A673 (cell line): ENCODE measurements at regions not wholly inside any gene's neighbourhood (a gene's known extent, or its start where the extent isn't known, plus 50 kb on each side); places are given as distances from the start of the nearest gene placed in this dataset.

Source experiments
- BruUV-seq: library from RNA; stranded (reverse); fragments of 400-500 nt; replicated peaks from 2 replicates; lab custom pipeline; 2021; lab: Mats Ljungman, UMichigan
- CTCF ChIA-PET: fragments of 300-600 bp; sonication (Branson Sonifier 250); formaldehyde crosslinking; loops from one replicate; lab custom pipeline; 2022; ENCODE audit warnings: antibody characterized with exemption; lab: Charles Lee
- POLR2A ChIA-PET: fragments of 300-600 bp; sonication (Branson Sonifier 250); formaldehyde crosslinking; loops from one replicate; lab custom pipeline; 2022; ENCODE audit warnings: antibody characterized with exemption; ENCODE audit not compliant: low non-redundant PET; lab: Charles Lee
- DNase-seq: peaks from one replicate; pipeline ENCODE4 v3.0.0-alpha.2; 2015; ENCODE audit warnings: low spot score
- H3K27ac ChIP-seq: fragments of 200-600 bp; sonication (generic); 2 replicates; pipeline ENCODE4 v1.5.1; 2016; ENCODE audit warnings: mixed run types, low read depth, mild to moderate bottlenecking, mixed read lengths, antibody characterized with exemption, low read length; ENCODE audit not compliant: poor library complexity, severe bottlenecking
- H3K27me3 ChIP-seq: fragments of 200-600 bp; sonication (generic); replicated peaks from 2 replicates; pipeline ENCODE4 v1.6.1; 2017; ENCODE audit warnings: mixed run types, low read depth, mild to moderate bottlenecking, mixed read lengths, antibody characterized with exemption, low read length; ENCODE audit not compliant: insufficient read depth, poor library complexity
- H3K36me3 ChIP-seq: fragments of 200-600 bp; sonication (generic); 2 replicates; pipeline ENCODE4 v1.6.1; 2016; ENCODE audit warnings: mixed run types, mild to moderate bottlenecking, mixed read lengths, antibody characterized with exemption, low read length; ENCODE audit not compliant: insufficient read depth, poor library complexity, severe bottlenecking
- H3K4me1 ChIP-seq: fragments of 200-600 bp; sonication (generic); 2 replicates; pipeline ENCODE4 v1.6.1; 2017; ENCODE audit warnings: mixed run types, mild to moderate bottlenecking, mixed read lengths, antibody characterized with exemption, low read length; ENCODE audit not compliant: insufficient read depth, poor library complexity, severe bottlenecking
- H3K4me3 ChIP-seq: fragments of 200-600 bp; sonication (generic); 2 replicates; pipeline ENCODE4 v1.5.1; 2016; ENCODE audit warnings: low read depth, mixed run types, mild to moderate bottlenecking, mixed read lengths, low read length; ENCODE audit not compliant: poor library complexity, severe bottlenecking
- H3K9me3 ChIP-seq: fragments of 200-600 bp; sonication (generic); 2 replicates; pipeline ENCODE4 v1.6.1; 2016; ENCODE audit warnings: mixed run types, low read depth, mild to moderate bottlenecking, mixed read lengths, antibody characterized with exemption, low read length; ENCODE audit not compliant: poor library complexity, severe bottlenecking
- CTCF ChIP-seq: fragments of 300-800, 200-600 bp; sonication (generic); conservative IDR thresholded peaks from 2 replicates; pipeline ENCODE4 v1.5.1; 2017; ENCODE audit warnings: low read depth, mild to moderate bottlenecking, antibody characterized with exemption, low read length, moderate library complexity, mixed read lengths
- EZH2 ChIP-seq: fragments of 200-600 bp; sonication (generic); IDR thresholded peaks from 2 replicates; pipeline ENCODE4 v1.6.1; 2017; ENCODE audit warnings: borderline replicate concordance, low read depth, mild to moderate bottlenecking, mixed read lengths, antibody characterized with exemption, low read length; ENCODE audit not compliant: poor library complexity, severe bottlenecking
- intact Hi-C: fragments of 100-400 bp; cut with micrococcal nuclease; formaldehyde crosslinking; loops from one replicate; pipeline ENCODE4 v1.10.0; 2022; ENCODE audit not compliant: unreplicated experiment

DNA sequence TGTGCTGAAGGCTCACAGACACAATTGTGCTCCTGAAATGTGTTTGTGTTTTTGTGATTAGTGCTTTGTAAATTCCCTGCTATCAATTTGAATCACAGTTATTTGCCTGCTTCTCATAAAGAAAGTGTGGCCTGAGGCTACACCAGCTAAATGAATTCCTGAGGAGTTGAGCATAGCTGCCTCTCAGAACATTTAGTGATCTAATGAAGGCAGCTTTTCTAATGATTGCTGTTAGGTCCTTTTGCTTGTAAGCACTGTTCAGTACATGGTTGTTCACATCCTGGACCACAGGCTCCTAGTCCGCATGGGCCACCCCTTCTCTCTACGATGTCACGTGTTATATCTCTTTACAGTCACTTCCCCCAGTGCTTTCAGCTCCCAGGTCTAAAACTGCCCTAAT is 238.2 kb downstream of the B3GLCT start:
- intact Hi-C loops, result no loop called here
- Histone ChIP-seq H3K4me1 (no peaks in the 10 kb centered on the region), H3K4me3 (no peak overlapping the region), H3K9me3 (no peaks in the 10 kb centered on the region), H3K36me3 (no peaks in the 10 kb centered on the region), H3K27ac (no peak overlapping the region), H3K27me3 (no peaks in the 10 kb centered on the region)
- no TSS peak for BruUV-seq
- ChIA-PET POLR2A (no interaction called here), CTCF (no interaction called here)
- no peak for DNase-seq
- TF ChIP-seq CTCF, result no peak
- no peak for TF ChIP-seq EZH2

GRCh38 chr13:31440132-31440531 is 240.4 kb downstream of the B3GLCT start:
- intact Hi-C loops, result no loop called here
- ChIA-PET CTCF (no interaction called here), POLR2A (no interaction called here)
- no peaks in the 10 kb centered on the region for H3K9me3 ChIP-seq
- H3K4me3 ChIP-seq, result no peak overlapping the region
- no peaks in the 10 kb centered on the region for H3K4me1 ChIP-seq
- DNase-seq, result no peak
- BruUV-seq, result no TSS peak
- no peaks in the 10 kb centered on the region for H3K36me3 ChIP-seq
- TF ChIP-seq CTCF (no peak), EZH2 (no peak)
- no peaks in the 10 kb centered on the region for H3K27me3 ChIP-seq
- H3K27ac ChIP-seq, result no peak overlapping the region

DNA sequence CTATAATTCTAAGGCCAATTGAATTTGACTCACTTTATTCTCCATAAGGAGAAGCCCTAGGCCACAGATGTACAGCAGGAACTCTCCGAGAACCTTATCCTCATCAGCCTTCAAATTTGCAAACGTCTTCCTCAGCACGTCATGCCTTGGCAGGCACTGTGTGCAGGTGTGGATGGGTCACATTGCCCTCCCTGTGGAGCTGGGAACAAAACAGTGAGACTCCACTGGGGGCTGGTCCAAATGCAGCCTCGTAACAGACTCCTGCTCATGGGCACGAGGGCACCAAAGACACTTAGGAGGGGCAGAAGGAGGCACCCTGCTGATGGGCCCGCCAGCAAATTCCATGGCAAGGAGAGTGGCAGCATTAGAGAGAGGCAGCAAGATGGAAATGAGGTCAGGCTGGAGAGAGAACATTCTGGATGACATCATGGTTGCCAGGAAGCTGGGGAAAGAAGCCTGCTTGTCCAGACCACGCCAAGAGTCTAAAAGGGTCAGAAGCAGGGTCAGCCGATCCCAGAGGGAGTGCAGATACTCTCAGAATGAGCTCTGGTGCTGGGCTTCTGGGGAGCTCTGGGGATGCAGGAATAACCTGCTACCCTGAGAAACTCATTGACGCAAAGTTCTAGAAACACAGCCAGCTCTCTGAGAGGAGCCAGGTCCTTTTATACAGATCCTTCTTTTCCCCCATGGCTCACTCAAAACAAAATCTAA is 242.2 kb downstream of the B3GLCT start:
- TF ChIP-seq CTCF (no peak), EZH2 (no peak)
- no peaks in the 10 kb centered on the region for H3K4me1 ChIP-seq
- DNase-seq, result no peak
- POLR2A ChIA-PET, result no interaction called here
- no peak overlapping the region for H3K4me3 ChIP-seq
- H3K9me3 ChIP-seq, result no peaks in the 10 kb centered on the region
- no TSS peak for BruUV-seq
- no peaks in the 10 kb centered on the region for H3K27me3 ChIP-seq
- CTCF ChIA-PET, result no interaction called here
- intact Hi-C loops, result no loop called here
- no peak overlapping the region for H3K27ac ChIP-seq
- no peaks in the 10 kb centered on the region for H3K36me3 ChIP-seq
